T47D (cell line): ENCODE measurements at regions not wholly inside any gene's neighbourhood (a gene's known extent, or its start where the extent isn't known, plus 50 kb on each side); places are given as distances from the start of the nearest gene placed in this dataset.

Experiments used
- DNase-seq, 2 experiments: peaks; one replicate each; pipeline versions ENCODE4 v3.0.0 to v3.0.0-alpha.2; 2011 to 2012; ENCODE audit warnings: low read depth in 1 of 2, low spot score in 1 of 2
- JUND ChIP-seq: IDR thresholded peaks from 2 replicates; pipeline ENCODE4 v1.6.1; 2012; ENCODE audit warnings: low read depth
- in situ Hi-C: cut with HindIII; loops from 2 replicates; pipeline ENCODE4 v1.10.0; 2016; ENCODE audit warnings: low sequenced_read_pairs, low pct_unique_long_range_greater_than_20kb

DNA sequence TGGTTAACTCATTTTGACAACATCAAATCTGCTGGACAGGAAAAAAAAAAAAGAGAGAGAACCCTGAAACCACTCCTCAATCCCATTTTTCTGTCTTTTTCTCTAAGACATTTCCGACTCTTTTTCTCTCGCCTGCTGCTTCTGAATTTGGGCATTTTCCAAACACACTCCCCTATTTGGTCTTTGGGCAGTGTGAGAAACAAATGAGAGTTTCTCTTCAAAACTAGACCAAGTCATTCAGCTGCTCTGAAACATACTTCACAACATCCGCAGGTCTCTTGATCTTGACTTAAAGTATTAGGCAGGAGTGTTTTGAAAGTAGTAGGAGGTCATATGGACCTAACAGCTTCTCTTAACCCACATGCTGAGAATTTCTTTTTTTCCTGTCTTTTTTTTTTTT is 364.8 kb upstream of the ESRRG start:
- in situ Hi-C loops = no loop called here
- no peak for TF ChIP-seq JUND

DNA sequence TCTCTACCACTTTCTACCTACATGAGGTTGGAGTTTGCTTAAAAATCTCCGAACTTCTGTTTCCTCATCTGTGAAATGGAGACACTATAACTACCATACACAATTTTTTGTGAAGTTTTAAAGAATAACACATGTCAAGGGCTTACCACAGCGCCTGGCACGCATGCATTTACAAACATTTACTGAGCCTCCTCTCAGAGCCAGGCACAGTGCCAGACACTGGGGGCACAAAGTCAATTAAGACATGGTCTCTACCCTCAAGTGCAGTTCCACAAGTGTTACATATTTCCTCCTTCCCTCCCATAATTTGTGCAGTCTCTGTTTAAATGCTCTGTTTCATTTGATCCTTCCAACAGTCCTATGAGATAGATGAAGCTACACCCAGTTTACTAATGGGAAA is 356.4 kb upstream of the ESRRG start:
- DNase-seq = no peak

More for the DNA sequence above, 364.8 kb upstream of the ESRRG start:
- DNase-seq = no peak

DNA sequence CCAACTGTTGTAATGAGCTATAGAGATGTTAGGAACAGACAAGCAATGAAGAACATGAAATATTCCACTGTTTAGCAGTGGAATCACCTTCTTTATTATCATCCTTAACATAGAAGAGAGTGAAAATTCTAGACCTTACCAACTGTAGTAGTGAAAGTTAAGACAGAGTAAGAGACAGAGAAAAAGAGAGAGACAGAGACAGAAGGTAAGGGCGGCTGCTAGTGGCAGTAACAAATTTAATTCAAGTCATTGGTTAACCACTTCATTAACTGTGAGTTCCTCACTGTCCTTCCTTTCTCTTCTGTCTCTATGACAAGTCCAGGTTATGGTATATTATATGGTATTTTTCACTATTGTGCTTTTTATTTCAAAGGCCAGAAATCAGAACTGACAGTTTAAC is 355.7 kb upstream of the ESRRG start:
- in situ Hi-C loops = no loop called here
- TF ChIP-seq JUND = no peak
- DNase-seq = no peak

More for the DNA sequence above, 356.4 kb upstream of the ESRRG start:
- TF ChIP-seq JUND = no peak
- in situ Hi-C loops = no loop called here

DNA sequence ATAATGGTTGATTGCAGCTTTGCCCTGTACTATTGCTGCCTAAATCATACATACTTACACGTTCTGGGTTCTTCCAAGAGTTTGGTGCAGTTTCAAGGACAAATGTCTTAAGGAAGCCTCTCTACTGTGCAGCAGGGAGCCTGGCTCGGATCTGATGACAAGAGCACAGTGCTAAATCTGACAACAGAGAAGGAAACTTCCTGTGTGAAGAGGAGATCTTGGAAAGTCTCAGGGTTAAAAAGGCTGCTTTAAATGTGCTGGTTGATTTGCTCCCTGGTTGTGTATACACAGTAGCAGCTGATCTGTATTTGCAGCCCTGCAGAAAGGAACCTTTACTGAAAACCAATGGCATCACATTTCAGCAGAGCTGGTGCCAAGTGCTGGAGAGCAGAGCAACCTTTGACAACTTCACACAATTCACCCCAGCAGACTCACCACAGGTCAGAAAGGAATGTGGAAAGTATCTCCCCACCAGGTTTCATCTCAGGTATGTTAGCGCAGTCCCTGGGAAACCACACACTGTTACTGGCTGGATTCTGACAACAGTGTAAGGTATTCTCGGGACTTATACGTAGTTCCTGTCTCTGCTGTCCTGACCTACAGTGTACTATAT is 355.0 kb upstream of the ESRRG start:
- in situ Hi-C loops = no loop called here
- DNase-seq = peak; percentile 38 to 81
- no peak for TF ChIP-seq JUND

DNA sequence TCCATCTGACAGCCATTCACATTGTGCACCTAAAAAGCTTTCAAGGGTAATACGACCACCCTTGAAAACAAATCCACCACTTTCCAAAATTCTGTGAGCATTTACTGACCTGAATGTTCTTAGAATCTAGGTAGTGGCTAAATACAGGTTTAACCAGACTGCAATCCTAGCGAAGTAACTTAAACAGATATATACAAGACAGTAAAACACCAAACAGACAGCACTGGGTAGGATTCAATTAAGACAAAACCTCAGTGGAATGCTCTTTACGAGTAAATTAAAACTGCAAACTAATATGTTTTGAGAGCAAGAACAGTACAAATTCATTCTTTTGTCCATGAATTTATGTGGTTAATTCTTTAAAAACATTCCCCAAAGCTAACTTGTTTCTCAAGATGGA is 354.2 kb upstream of the ESRRG start:
- DNase-seq = no peak
- TF ChIP-seq JUND = no peak
- in situ Hi-C loops = no loop called here

DNA sequence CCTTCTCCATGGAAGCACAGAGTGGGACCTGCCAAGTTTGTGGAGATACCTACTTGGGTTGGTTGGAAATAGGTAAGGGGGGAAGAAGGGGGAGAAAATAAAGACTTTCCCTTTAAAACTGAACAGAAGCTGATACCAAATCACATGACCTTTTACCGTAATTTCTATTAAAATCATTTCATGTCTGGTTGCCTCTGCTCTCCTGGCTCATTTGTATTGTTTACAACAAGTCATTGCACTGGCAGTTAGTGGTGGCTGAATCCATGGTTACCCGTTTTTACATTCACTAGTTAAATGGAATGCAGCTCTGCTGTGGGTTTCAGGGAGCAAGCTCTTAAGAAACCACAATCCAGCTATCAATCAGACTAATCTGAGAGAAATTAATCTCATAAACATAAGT is 353.7 kb upstream of the ESRRG start:
- no peak for TF ChIP-seq JUND
- peak in 1 of 2 experiments; percentile 37 for DNase-seq
- in situ Hi-C loops = no loop called here

DNA sequence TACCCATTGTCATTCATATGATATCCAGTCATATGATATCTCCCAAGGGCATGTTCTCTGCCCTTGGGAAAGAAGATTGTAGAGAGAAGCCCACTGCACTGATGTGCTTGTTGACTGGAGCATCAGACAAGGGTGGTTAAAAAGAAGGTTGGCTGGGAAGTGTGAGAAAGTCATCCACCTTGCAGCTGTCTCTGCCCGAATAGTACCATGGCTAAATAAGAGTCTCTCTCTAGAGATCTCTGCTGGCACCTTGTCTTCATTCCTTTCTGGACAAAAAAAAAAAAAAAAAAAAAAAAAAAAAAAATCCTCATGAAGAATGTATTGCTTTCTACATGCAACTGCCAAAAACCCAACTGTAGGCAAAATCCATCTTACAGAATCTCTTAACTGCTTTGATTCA is 349.7 kb upstream of the ESRRG start:
- DNase-seq = no peak
- TF ChIP-seq JUND = no peak
- in situ Hi-C loops = no loop called here

DNA sequence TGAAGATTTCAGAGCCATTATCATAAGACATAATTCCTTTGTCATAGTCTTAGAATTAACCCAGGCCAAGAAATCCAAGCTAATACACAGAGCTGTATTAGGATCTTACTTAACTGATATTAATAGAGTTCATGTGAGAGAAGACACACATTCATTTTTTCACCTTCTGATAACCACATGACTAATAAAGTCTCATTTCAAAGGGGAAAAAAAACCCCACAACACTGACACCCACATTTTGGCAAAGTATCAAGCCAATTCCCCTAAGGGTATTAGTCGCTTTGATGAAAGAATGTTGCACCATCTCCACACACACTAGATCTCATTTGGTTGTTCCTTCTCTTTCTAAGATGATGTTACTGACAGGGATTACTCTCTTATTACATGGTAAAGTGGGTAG is 344.4 kb upstream of the ESRRG start:
- no peak for DNase-seq
- in situ Hi-C loops = no loop called here
- no peak for TF ChIP-seq JUND

DNA sequence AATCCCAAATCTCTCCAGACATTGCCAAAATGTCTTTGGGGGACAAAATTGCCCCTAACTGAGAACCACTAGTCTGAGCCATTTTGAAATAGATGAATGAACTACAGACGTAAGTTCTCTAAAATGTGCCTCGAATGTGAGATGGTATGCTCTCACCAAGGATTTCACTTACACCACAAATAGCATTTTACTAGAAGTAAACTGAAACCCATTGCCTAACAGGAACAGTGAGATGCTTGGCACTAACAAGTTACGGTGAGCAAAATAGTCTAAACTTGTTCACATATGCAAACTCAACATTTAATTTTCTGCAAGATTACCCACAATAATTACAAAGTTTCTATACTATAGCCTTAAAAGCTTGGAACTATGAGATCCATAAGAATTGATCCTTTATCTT is 343.6 kb upstream of the ESRRG start:
- TF ChIP-seq JUND = no peak
- DNase-seq = no peak
- in situ Hi-C loops = no loop called here

DNA sequence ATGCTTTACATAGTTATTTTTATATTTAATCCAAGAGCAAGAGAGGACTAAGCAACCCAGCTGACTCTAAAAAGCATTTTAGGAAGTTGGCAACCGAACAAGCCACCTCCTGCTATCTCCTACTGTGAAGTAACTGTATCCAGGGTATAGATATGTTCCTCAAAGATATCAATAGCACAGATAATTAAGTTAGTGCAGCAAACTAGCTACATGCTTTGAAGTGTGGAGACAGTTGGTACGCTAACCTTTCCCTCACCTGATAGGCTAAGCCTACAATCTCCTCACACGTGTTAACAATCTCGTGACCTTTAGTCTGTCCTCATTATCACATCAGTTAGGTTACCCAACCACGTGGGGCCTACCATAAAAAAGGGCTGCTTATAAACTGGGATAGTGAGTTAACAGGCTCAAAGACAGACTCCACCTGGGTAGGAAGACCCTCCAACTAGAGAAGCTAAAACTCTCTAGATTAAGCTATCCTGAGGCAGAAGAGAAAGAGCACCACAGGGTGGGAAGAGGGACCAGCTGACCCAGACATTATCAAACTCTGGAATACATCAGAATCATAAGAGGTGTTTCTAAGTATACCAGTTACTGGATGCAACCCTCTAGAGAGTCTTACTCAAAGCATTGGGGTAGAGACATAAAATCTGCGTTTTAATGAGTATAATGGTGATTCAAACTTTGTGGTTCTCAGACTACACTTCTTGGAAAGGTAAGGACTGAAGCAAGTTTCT is 340.1 kb upstream of the ESRRG start:
- no peak for DNase-seq
- in situ Hi-C loops = no loop called here

DNA sequence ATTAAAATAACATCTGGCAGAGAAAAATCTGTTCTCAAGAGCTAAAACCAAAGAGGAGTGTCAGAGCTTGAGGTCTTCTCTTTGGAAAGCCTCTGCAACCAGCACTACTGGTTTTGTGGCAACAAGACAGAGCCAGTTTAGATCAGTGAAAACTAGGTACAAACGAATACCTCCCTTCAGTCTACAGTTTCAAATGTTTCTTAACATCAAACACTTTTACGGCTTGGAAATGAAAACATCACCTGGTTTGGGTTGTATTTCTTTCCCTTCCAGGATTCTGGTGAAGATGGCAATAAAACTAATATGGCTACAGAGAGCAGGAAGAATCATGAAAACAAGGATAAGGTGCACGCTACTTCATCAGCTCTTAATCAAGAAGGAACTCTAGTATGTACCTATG is 339.4 kb upstream of the ESRRG start:
- TF ChIP-seq JUND = no peak
- peak in 1 of 2 experiments; percentile 27 for DNase-seq
- in situ Hi-C loops = no loop called here

More for the DNA sequence above, 340.1 kb upstream of the ESRRG start:
- no peak for TF ChIP-seq JUND

DNA sequence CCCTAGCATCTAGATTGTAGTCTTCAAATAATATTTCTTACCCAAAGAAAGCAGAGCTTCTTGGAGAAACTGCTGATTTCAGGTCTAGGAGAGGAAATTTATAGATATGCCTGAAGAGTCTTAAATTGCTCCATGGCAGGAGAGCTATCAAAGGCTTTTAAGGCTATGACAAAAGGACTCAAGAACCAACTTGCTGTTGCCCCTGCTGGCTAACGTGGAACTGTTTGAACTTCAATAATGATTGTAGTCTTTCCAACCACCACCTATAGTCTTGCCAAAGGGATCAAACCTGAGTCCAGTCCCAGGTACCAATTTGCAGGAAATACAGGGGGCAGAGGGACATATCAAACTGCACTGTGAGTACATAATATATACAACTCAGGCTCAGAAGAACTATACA is 336.2 kb upstream of the ESRRG start:
- in situ Hi-C loops = no loop called here

DNA sequence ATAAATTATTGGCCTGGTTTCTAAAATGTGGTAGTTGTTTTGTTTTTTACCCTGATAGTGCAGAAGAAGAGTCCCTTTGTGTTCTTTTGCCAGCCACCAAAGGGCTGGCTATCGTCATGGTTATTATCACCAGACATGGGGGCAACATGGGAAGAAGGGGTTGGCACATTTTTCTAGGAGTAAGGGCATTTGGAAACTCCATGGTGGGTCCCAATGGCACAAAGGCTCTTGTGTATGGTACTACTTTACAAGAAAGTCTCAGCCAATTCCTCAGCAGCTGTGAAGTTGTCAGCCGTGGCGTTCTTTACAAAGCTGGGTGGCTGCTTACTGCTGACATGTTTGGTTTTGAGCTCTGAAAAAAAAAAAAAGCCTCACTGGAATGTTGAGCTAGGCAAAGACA is 330.4 kb upstream of the ESRRG start:
- no peak for TF ChIP-seq JUND
- DNase-seq = no peak
- in situ Hi-C loops = no loop called here

More for the DNA sequence above, 336.2 kb upstream of the ESRRG start:
- no peak for TF ChIP-seq JUND
- DNase-seq = no peak
